Esophagus (tissue), 2 donors: ENCODE measurements at regions not wholly inside any gene's neighbourhood (a gene's known extent, or its start where the extent isn't known, plus 50 kb on each side); places are given as distances from the start of the nearest gene placed in this dataset.

Experiments
- H3K27ac ChIP-seq, 2 donors: one replicate each; pipeline ENCODE4 v1.5.1; 2013; ENCODE audit warnings: low read depth in 2 of 2, mild to moderate bottlenecking in 2 of 2, inconsistent platforms in 1 of 2, low read length in 1 of 2, moderate library complexity in 1 of 2
- H3K27me3 ChIP-seq, 2 donors: one replicate each; pipeline ENCODE4 v1.6.1; 2013; ENCODE audit warnings: low read length in 2 of 2, control low read depth in 1 of 2, mild to moderate bottlenecking in 1 of 2; ENCODE audit not compliant: insufficient read depth in 2 of 2, control insufficient read depth in 1 of 2
- H3K36me3 ChIP-seq, 2 donors: one replicate each; pipeline ENCODE4 v1.6.1; 2013; ENCODE audit warnings: low read length in 1 of 2; ENCODE audit not compliant: control insufficient read depth in 2 of 2, insufficient read depth in 2 of 2
- H3K4me1 ChIP-seq, 2 donors: one replicate each; pipeline ENCODE4 v1.6.1; 2013; ENCODE audit warnings: low read length in 1 of 2; ENCODE audit not compliant: control insufficient read depth in 2 of 2, insufficient read depth in 2 of 2
- H3K4me3 ChIP-seq, 2 donors: one replicate each; pipeline ENCODE4 v1.5.1; 2013; ENCODE audit warnings: low read length in 2 of 2, mild to moderate bottlenecking in 2 of 2, low read depth in 1 of 2, moderate library complexity in 1 of 2
- H3K9me3 ChIP-seq, 2 donors: one replicate each; pipeline ENCODE4 v1.6.1; 2013; ENCODE audit warnings: mild to moderate bottlenecking in 2 of 2, low read depth in 1 of 2, low read length in 1 of 2, moderate library complexity in 1 of 2; ENCODE audit not compliant: control insufficient read depth in 2 of 2, insufficient read depth in 1 of 2
- WGBS, 2 donors: extraction: QIAGEN DNeasy Blood & Tissue Kit; methylation state at CpG; one replicate each; pipeline ENCODE4 v1.1.7; 2013; 5-methylcytosine and 5-hydroxymethylcytosine counted together
- donor health status: healthy with polysubstance abuse.
- donor health status: Bipolar disorder and iron deficiency.

GRCh38 chr4:177596035-177596434, 153.8 kb upstream of the AGA start:
- Histone ChIP-seq H3K9me3 (no peaks in the 10 kb centered on the region), H3K4me3 (no peak overlapping the region), H3K27me3 (no peaks in the 10 kb centered on the region), H3K27ac (no peak overlapping the region), H3K4me1 (no peaks in the 10 kb centered on the region), H3K36me3 (no peaks in the 10 kb centered on the region)
- 47 to 65% methylated on average over 4 of the region's 4 CpGs for WGBS, 2 donors

- H3K27me3 ChIP-seq, result no peaks in the 10 kb centered on the region
- WGBS, 2 donors, result 89 to 93% methylated on average over 7 of the region's 7 CpGs
- H3K4me3 ChIP-seq, result no peak overlapping the region
These were observed 154.8 kb upstream of the AGA start for GRCh38 chr4:177596991-177597390.

DNA sequence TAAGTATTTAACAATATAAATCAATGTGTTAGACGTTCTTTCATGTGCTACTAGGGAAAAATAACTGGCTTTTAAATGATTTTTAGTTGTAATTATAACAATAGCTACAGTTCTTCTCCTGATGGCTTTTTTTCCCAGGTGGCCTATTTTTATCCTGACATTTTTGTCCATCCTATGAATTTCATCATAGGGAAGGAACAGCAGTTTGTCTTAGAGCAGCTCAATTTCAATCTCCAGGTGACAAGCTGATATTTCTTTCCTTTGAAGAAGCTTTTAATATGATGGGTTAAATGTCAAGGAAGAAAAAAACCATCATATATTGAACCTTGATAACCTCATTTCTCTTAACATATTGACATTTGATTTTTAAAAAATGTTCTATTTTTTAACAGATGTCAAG, 163.0 kb upstream of the AGA start:
- Histone ChIP-seq H3K27me3 (no peaks in the 10 kb centered on the region), H3K9me3 (peaks cover 3 to 5% of the 10 kb centered on the region in 2 donors), H3K4me1 (no peaks in the 10 kb centered on the region), H3K36me3 (no peaks in the 10 kb centered on the region), H3K4me3 (no peak overlapping the region), H3K27ac (no peak overlapping the region)
- WGBS, 2 donors, result 36 to 47% methylated on average over 1 of the region's 1 CpG

More at GRCh38 chr4:177596991-177597390, 154.8 kb upstream of the AGA start:
- Histone ChIP-seq H3K36me3 (no peaks in the 10 kb centered on the region), H3K27ac (no peak overlapping the region), H3K9me3 (no peaks in the 10 kb centered on the region), H3K4me1 (no peaks in the 10 kb centered on the region)

- 96% methylated on average over 27 to 28 of the region's 28 CpGs for WGBS, 2 donors
- no peak overlapping the region for H3K4me3 ChIP-seq
- H3K4me1 ChIP-seq, result no peaks in the 10 kb centered on the region
- no peaks in the 10 kb centered on the region for H3K36me3 ChIP-seq
- peaks cover 3 to 5% of the 10 kb centered on the region in 2 donors for H3K9me3 ChIP-seq
- no peak overlapping the region for H3K27ac ChIP-seq
- no peaks in the 10 kb centered on the region for H3K27me3 ChIP-seq
These were observed 164.9 kb upstream of the AGA start for GRCh38 chr4:177607111-177607573.

- no peaks in the 10 kb centered on the region for H3K36me3 ChIP-seq
- H3K27ac ChIP-seq, result no peak overlapping the region
- H3K4me3 ChIP-seq, result no peak overlapping the region
- 43 to 58% methylated on average over 5 of the region's 5 CpGs for WGBS, 2 donors
- H3K4me1 ChIP-seq, result no peaks in the 10 kb centered on the region
- H3K9me3 ChIP-seq, result peaks cover under 1 to 3% of the 10 kb centered on the region in 2 donors
- no peaks in the 10 kb centered on the region for H3K27me3 ChIP-seq
These were observed 169.9 kb upstream of the AGA start for GRCh38 chr4:177611974-177612664.

DNA sequence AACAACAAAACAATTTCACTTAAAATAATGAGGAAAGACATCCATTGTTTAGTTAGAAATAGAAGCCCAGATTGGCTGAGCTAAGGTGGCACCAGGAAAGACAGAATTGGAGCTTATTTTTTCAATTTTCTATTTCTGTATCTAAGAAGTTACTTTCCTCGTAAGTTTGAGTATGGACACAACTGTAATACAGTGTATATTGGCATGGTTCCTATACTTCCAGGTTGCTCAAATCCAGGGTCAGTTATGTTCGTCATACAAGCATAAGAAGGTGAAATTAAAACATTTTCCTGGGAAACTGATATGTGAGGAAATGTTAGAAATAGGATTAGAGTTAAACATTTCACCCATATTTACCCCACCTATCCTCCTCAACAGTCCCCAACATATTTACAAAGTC, 170.4 kb upstream of the AGA start:
- H3K9me3 ChIP-seq, result no peaks in the 10 kb centered on the region
- 53 to 57% methylated on average over 2 of the region's 2 CpGs for WGBS, 2 donors
- no peak overlapping the region for H3K27ac ChIP-seq
- H3K36me3 ChIP-seq, result no peaks in the 10 kb centered on the region
- H3K27me3 ChIP-seq, result no peaks in the 10 kb centered on the region
- no peak overlapping the region for H3K4me3 ChIP-seq
- H3K4me1 ChIP-seq, result no peaks in the 10 kb centered on the region

DNA sequence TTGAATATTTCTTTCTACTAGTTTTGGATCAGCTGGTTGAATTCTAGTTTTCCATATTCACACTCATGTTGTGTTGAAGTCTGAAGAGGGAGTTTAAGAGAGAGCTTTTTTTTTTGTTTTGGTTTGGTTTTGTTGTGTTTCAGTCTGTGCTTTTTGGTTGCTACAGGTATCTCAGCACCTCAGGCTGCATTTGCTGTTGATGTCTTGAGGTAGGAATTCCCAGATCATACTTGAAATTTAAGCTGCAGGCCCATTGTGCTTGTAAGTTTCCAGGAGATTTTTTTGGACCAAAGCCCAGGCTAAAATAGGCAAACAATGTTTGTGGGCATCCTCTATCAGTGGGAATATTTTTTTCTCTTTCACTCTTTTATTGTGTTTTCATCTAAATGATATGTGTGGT, 190.2 kb upstream of the AGA start:
- Histone ChIP-seq H3K4me1 (no peaks in the 10 kb centered on the region), H3K4me3 (no peak overlapping the region), H3K27me3 (no peaks in the 10 kb centered on the region), H3K9me3 (no peaks in the 10 kb centered on the region), H3K36me3 (no peaks in the 10 kb centered on the region), H3K27ac (no peak overlapping the region)

DNA sequence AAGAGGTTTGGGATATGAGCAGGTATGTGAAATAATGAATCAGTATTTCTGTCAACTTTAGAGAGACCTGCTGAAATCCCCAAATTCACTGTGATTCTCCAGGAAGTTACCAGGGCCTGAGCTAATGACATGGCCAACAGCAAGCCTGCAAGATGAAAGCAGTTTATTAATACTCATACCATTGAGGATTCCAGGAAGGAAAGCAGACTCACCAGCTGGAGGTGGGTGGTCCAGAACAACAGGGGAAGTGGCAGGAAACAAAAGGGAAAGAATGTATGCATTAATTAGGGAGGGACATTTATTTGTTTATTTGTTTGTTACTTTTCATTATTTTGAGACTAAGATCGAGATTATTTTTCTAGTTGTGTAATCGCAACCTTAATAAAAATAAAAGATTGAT, 196.6 kb upstream of the AGA start:
- Histone ChIP-seq H3K27me3 (no peaks in the 10 kb centered on the region), H3K9me3 (no peaks in the 10 kb centered on the region), H3K36me3 (no peaks in the 10 kb centered on the region), H3K27ac (no peak overlapping the region), H3K4me1 (no peaks in the 10 kb centered on the region), H3K4me3 (no peak overlapping the region)
- 34 to 38% methylated on average over 2 of the region's 2 CpGs for WGBS, 2 donors

DNA sequence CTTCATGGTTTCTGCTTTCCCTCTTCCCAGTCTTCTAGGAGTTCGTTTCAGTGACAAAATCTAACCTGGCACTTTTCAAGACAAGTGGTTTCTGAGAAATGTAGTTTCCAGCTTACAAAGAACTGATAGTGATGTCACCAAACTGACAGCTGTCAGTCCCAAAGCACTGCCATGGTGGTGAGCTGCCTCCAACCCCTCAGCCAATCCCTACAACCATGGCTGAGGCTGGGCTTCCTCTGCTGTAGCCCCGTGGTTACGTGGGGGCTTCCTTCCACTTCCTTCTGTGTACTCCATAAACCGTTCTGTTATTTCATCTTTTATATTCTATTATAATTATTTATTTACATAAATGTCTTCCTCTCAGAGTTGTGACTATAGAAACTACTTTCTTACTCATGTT, 198.6 kb upstream of the AGA start:
- Histone ChIP-seq H3K4me3 (no peak overlapping the region), H3K27ac (no peak overlapping the region), H3K9me3 (no peaks in the 10 kb centered on the region), H3K27me3 (no peaks in the 10 kb centered on the region), H3K4me1 (no peaks in the 10 kb centered on the region), H3K36me3 (no peaks in the 10 kb centered on the region)
- 60 to 65% methylated on average over 4 of the region's 4 CpGs for WGBS, 2 donors

- H3K9me3 ChIP-seq, result peaks cover 0 to 3% of the 10 kb centered on the region in 2 donors
- H3K36me3 ChIP-seq, result no peaks in the 10 kb centered on the region
- no peak overlapping the region for H3K4me3 ChIP-seq
- no peaks in the 10 kb centered on the region for H3K27me3 ChIP-seq
- 83 to 88% methylated on average over 1 of the region's 1 CpG for WGBS, 2 donors
- H3K4me1 ChIP-seq, result no peaks in the 10 kb centered on the region
- H3K27ac ChIP-seq, result no peak overlapping the region
These were observed 218.0 kb upstream of the AGA start for GRCh38 chr4:177660223-177660622.
